Osteocyte (in vitro differentiated cells): ENCODE measurements at regions not wholly inside any gene's neighbourhood (a gene's known extent, or its start where the extent isn't known, plus 50 kb on each side); places are given as distances from the start of the nearest gene placed in this dataset.

ENCODE experiments used
- DNase-seq: peaks from one replicate; pipeline ENCODE4 v3.0.0; 2021; ENCODE audit warnings: mixed read lengths; ENCODE audit not compliant: unreplicated experiment; ENCODE audit errors: extremely low spot score
- H3K27ac Mint-ChIP-seq: one replicate; pipeline ENCODE4 v1.8.0; 2021; ENCODE audit warnings: mild to moderate bottlenecking, mixed read lengths; ENCODE audit not compliant: unreplicated experiment
- H3K27me3 Mint-ChIP-seq: one replicate; pipeline ENCODE4 v1.8.0; 2021; ENCODE audit warnings: mixed read lengths; ENCODE audit not compliant: unreplicated experiment
- H3K36me3 Mint-ChIP-seq: one replicate; pipeline ENCODE4 v1.8.0; 2021; ENCODE audit warnings: mixed read lengths; ENCODE audit not compliant: unreplicated experiment
- H3K4me1 Mint-ChIP-seq: one replicate; pipeline ENCODE4 v1.8.0; 2021; ENCODE audit warnings: mixed read lengths; ENCODE audit not compliant: unreplicated experiment
- H3K4me3 Mint-ChIP-seq: one replicate; pipeline ENCODE4 v1.8.0; 2021; ENCODE audit warnings: mild to moderate bottlenecking, moderate library complexity, mixed read lengths; ENCODE audit not compliant: unreplicated experiment
- H3K9me3 Mint-ChIP-seq: one replicate; pipeline ENCODE4 v1.8.0; 2021; ENCODE audit warnings: mixed read lengths; ENCODE audit not compliant: unreplicated experiment
- CTCF ChIP-seq: fragments of 200-600 bp; sonication (generic); IDR thresholded peaks from 2 replicates; pipeline ENCODE4 v1.5.0; 2021; ENCODE audit warnings: antibody characterized with exemption, mild to moderate bottlenecking, moderate library complexity

GRCh38 chr1:105865546-105865945, 1190.9 kb upstream of the PRMT6 start:
- no peaks in the 10 kb centered on the region for H3K36me3 Mint-ChIP-seq
- no peak for DNase-seq
- no peak overlapping the region for H3K27ac Mint-ChIP-seq
- H3K4me3 Mint-ChIP-seq, result no peak overlapping the region
- no peaks in the 10 kb centered on the region for H3K27me3 Mint-ChIP-seq
- H3K4me1 Mint-ChIP-seq, result no peaks in the 10 kb centered on the region
- H3K9me3 Mint-ChIP-seq, result peaks cover 6% of the 10 kb centered on the region
- TF ChIP-seq CTCF, result no peak

DNA sequence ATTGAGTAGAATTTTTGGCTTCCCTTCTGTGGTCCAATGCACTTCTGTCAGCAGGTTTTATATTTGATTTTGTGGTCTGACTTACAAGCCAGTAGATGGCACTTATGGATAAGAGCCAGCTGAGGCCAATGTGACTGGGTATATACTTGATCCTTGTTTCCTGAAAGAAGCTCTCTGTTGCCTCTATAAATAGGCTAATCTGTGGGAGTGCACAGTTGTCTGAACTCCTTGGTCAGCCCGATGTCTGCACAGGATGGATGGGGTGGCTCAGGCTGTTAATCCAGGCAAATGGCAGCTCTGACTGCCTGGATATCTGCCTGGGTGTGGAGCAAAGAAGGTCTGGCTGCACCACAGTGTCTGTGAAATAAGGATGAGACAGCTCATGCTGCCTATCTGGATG, 1183.7 kb upstream of the PRMT6 start:
- no peak for DNase-seq
- H3K36me3 Mint-ChIP-seq, result no peaks in the 10 kb centered on the region
- H3K4me1 Mint-ChIP-seq, result no peaks in the 10 kb centered on the region
- no peaks in the 10 kb centered on the region for H3K27me3 Mint-ChIP-seq
- H3K27ac Mint-ChIP-seq, result no peak overlapping the region
- no peak overlapping the region for H3K4me3 Mint-ChIP-seq
- H3K9me3 Mint-ChIP-seq, result peaks cover 5% of the 10 kb centered on the region
- TF ChIP-seq CTCF, result no peak

GRCh38 chr1:105874621-105875020, 1181.9 kb upstream of the PRMT6 start:
- Mint-ChIP-seq H3K4me3 (no peak overlapping the region), H3K36me3 (no peaks in the 10 kb centered on the region), H3K27me3 (no peaks in the 10 kb centered on the region), H3K27ac (no peak overlapping the region), H3K9me3 (peaks cover 8% of the 10 kb centered on the region), H3K4me1 (no peaks in the 10 kb centered on the region)
- TF ChIP-seq CTCF, result no peak
- no peak for DNase-seq

DNA sequence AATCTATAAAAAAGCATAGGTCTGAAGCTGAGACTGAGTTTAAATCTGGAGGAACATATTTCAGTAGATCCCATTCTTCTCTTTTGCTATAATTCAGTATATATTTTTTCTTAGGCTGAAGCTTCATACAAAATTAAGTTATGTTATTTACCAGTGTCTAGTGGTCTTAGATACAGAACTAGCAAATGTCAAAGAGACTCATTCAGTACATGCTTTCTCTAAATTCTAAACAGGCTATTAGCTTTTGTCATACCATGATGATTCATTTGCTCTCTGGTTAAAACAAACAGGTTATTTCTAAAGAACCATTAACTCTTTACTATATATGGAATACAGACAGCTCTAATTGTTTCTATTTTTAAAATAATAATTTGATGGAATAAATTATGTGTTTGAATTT, 1170.2 kb upstream of the PRMT6 start:
- DNase-seq, result no peak
- H3K4me3 Mint-ChIP-seq, result no peak overlapping the region
- no peak for TF ChIP-seq CTCF
- no peaks in the 10 kb centered on the region for H3K36me3 Mint-ChIP-seq
- H3K4me1 Mint-ChIP-seq, result no peaks in the 10 kb centered on the region
- H3K27me3 Mint-ChIP-seq, result no peaks in the 10 kb centered on the region
- H3K27ac Mint-ChIP-seq, result no peak overlapping the region
- H3K9me3 Mint-ChIP-seq, result peaks cover 20% of the 10 kb centered on the region

- Mint-ChIP-seq H3K4me1 (no peaks in the 10 kb centered on the region), H3K4me3 (no peak overlapping the region), H3K27me3 (no peaks in the 10 kb centered on the region), H3K36me3 (no peaks in the 10 kb centered on the region), H3K27ac (no peak overlapping the region), H3K9me3 (peaks cover 50% of the 10 kb centered on the region)
- DNase-seq, result no peak
- no peak for TF ChIP-seq CTCF
Observed at GRCh38 chr1:105891308-105891707, 1165.2 kb upstream of the PRMT6 start.
